NT2/D1 (cell line): ENCODE measurements at regions not wholly inside any gene's neighbourhood (a gene's known extent, or its start where the extent isn't known, plus 50 kb on each side); places are given as distances from the start of the nearest gene placed in this dataset.

Source experiments
- DNase-seq: peaks from one replicate; pipeline ENCODE4 v3.0.0-alpha.2; 2011; ENCODE audit warnings: low read depth, low spot score
- H3K27me3 ChIP-seq: 2 replicates; pipeline ENCODE4 v1.6.0; 2011; ENCODE audit warnings: mild to moderate bottlenecking; ENCODE audit not compliant: insufficient read length, insufficient read depth
- H3K36me3 ChIP-seq: 2 replicates; pipeline ENCODE4 v1.6.1; 2011; ENCODE audit warnings: mild to moderate bottlenecking, low read length, mixed read lengths; ENCODE audit not compliant: insufficient read depth, insufficient read length
- H3K4me1 ChIP-seq: 2 replicates; pipeline ENCODE4 v1.5.1; 2011; ENCODE audit not compliant: insufficient read depth, insufficient read length
- H3K4me3 ChIP-seq: 2 replicates; pipeline ENCODE4 v1.5.1; 2011; ENCODE audit warnings: low read depth; ENCODE audit not compliant: insufficient read length
- H3K9ac ChIP-seq: 2 replicates; pipeline ENCODE4 v1.6.0; 2011; ENCODE audit warnings: low read depth; ENCODE audit not compliant: insufficient read length
- H3K9me3 ChIP-seq: 2 replicates; pipeline ENCODE4 v1.5.1; 2011; ENCODE audit warnings: mild to moderate bottlenecking, low read length; ENCODE audit not compliant: insufficient read depth
- SUZ12 ChIP-seq: IDR thresholded peaks from 2 replicates; pipeline ENCODE4 v1.6.1; 2011; ENCODE audit not compliant: insufficient read length, insufficient read depth; ENCODE audit errors: extremely low read depth
- YY1 ChIP-seq: IDR thresholded peaks from 2 replicates; pipeline ENCODE4 v1.6.1; 2011; ENCODE audit not compliant: insufficient read length, insufficient read depth
- ZNF274 ChIP-seq: IDR thresholded peaks from 2 replicates; pipeline ENCODE4 v1.6.1; 2011; ENCODE audit warnings: mild to moderate bottlenecking, low read depth, low read length

DNA sequence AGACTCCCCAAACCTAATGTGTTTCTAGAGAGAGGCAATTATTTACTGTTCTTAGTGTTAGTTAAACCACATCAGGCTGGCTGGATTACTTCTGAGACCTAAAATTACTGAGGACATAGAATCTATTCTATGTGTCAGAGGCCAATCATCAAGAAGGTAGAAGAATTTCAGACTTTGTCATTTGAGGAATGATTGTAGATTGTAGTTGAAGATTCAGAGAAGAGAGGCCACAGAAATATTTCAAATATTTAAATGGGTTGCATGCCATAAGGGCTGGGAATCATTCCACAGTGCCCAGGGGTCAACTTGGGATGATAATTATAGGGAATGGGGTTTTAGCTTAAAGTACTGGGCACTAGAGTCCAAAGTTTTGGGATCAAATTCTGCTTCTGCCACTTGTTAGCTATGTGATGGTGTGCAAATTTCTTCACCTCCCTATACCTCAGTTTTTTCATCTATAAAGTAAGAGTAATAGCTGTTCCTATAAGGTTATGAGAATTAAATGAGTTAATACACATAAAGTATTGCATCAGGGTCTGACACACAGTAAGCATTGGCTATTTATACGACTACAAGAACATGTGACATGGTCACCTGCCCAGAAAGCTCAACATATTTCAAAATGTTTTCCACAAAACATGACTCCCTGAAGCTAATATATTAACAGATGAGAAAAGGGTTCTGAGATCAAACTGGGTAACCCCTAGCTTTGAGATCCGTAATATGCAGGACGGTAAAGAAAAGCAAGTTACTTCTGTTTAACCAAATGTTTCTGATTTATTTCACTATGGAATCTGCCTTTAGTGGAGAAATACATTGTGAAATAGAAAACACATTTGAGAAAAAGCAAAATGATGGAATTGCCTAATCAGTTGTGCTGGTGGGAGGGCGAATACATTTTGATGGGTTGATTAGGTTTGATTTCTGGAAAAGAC is 69.7 kb upstream of the SPAG17 start:
- Histone ChIP-seq H3K36me3 (no peaks in the 10 kb centered on the region), H3K4me1 (peaks cover 4% of the 10 kb centered on the region), H3K9me3 (no peaks in the 10 kb centered on the region), H3K4me3 (no peak overlapping the region), H3K27me3 (no peaks in the 10 kb centered on the region), H3K9ac (no peak overlapping the region)
- TF ChIP-seq ZNF274 (no peak), SUZ12 (no peak), YY1 (no peak)
- DNase-seq: no peak

DNA sequence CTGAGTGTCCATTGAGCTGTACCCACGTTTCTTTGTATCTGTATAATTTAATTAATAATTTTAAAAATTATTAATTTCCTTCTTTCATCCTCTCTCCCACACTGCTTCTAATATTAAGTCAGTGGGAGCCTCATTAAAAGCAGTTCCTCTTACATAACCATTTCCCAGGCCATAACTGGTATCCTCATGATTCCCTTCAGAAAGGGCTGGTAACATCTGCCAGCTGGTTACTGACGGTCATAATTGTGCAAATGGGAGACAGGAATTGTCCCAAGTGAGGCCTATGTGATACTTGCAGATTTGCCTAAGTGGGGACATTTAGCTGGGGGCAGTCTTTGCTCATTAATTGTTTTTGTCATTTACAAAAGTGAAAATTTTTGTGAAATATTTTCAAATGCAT is 69.0 kb upstream of the SPAG17 start:
- Histone ChIP-seq H3K4me1 (peaks cover 4% of the 10 kb centered on the region), H3K9ac (no peak overlapping the region), H3K9me3 (no peaks in the 10 kb centered on the region), H3K27me3 (no peaks in the 10 kb centered on the region), H3K36me3 (no peaks in the 10 kb centered on the region), H3K4me3 (no peak overlapping the region)
- DNase-seq: no peak
- TF ChIP-seq SUZ12 (no peak), ZNF274 (no peak), YY1 (no peak)

DNA sequence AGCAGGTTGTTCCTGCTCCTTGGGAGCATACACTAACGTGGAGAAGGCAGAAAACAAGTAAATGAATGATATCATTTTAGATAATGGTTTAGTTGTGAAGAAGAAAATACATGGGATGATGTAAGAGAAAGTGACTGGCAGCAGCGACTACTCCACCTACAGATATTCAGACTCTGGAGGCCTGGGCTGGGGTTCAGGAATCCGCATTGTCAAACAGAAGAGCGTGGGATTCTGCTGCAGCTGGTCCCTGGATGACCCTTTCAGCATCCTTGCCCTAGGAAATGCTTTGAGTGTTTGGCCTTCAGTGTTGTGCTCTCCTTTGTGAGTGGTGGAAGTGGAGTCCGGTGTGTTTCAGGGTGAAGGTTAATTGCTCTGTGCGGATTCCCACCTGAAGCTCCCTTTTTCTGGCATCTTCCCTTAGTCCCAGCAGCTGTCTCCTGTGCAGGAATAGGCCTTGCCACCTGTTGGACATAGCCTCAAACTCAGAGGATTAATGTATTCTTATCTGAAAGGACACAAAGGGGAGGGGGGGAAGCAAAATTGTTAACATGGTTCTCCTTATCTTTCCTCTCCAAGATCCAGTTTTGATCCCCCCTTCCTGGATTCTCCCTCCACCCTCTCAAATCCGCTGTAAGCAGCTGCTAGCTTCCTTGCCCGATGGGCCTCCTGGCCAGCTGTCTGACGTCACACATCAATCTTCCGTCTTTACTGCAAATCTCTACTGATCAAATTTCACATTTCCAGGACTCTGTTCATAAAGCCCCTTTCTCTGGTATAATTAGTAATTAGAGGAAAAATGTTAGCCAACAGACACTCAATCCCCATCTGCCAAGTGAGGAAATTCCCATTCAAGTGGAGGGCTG is 68.3 kb upstream of the SPAG17 start:
- no peak for DNase-seq
- TF ChIP-seq YY1: no peak
- TF ChIP-seq ZNF274: no peak

DNA sequence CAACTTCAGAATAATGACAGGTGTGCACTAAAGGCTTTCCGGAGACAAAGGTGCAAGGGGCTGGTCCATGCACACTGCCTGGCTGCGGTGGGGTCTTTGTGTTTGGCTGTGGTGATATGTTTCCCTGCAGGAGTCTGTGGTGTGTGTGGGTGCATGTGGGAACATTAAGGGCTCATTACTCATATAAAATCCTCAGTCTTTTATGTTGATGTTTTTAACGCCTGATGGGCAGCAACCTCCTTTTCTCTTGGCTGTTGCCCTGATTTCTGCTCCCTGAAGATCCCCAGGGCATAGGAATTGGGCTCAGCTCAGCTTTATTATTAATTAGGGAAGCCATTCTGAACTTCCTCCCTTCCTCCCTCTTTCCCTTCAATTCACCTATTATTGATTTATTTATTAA is 67.6 kb upstream of the SPAG17 start:
- Histone ChIP-seq H3K9me3 (no peaks in the 10 kb centered on the region), H3K4me3 (no peak overlapping the region), H3K27me3 (no peaks in the 10 kb centered on the region), H3K4me1 (peaks cover 4% of the 10 kb centered on the region), H3K36me3 (no peaks in the 10 kb centered on the region), H3K9ac (no peak overlapping the region)
- TF ChIP-seq SUZ12 (no peak), ZNF274 (no peak), YY1 (no peak)
- no peak for DNase-seq

More for the DNA sequence above, 68.3 kb upstream of the SPAG17 start:
- Histone ChIP-seq H3K9ac (no peak overlapping the region), H3K9me3 (no peaks in the 10 kb centered on the region), H3K4me1 (peaks cover 4% of the 10 kb centered on the region), H3K27me3 (no peaks in the 10 kb centered on the region), H3K4me3 (no peak overlapping the region), H3K36me3 (no peaks in the 10 kb centered on the region)

DNA sequence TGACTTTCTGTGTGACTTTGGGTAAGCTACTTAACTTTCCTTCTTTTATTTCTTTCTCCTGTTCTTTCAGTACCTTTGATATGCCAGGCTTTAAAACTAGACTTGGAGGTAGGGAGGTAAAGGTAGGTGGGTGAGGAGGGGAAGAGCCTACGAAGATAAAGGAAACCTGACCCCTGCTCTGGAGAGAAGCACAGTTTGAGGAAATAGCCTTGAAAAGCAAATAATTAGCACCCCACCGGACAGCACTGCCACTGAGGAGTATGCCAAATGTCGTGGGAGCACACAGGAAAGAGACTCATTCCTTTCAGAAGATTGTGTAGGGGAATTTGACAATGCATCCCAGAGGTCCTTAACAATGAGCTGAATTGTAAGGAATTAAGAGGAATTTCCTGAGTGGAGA is 65.2 kb upstream of the SPAG17 start:
- no peaks in the 10 kb centered on the region for H3K27me3 ChIP-seq
- DNase-seq: no peak
- no peak overlapping the region for H3K9ac ChIP-seq
- no peaks in the 10 kb centered on the region for H3K9me3 ChIP-seq
- H3K4me1 ChIP-seq: peaks cover 4% of the 10 kb centered on the region
- H3K36me3 ChIP-seq: no peaks in the 10 kb centered on the region
- no peak for TF ChIP-seq SUZ12
- no peak for TF ChIP-seq ZNF274
- no peak for TF ChIP-seq YY1
- H3K4me3 ChIP-seq: no peak overlapping the region

DNA sequence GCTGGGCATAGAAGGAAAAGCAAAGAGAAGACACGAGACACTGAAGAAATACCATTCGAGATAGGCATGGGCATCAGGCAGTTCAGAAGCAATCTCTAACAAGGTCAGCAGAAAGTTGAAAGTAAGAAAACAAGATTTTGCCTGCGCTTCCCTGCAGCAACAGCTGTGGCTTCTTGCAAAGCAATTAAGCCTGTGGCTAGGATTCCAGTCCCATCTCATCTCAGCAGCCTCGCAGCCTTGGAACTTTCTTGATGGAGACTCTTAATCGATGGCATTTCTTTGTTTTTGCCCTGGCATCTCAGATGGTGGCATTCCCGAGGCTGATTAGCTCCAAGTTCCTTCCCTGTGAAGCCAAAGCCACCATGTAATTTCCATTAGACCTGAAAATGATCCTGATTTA is 64.6 kb upstream of the SPAG17 start:
- Histone ChIP-seq H3K27me3 (no peaks in the 10 kb centered on the region), H3K36me3 (no peaks in the 10 kb centered on the region), H3K9me3 (no peaks in the 10 kb centered on the region)

DNA sequence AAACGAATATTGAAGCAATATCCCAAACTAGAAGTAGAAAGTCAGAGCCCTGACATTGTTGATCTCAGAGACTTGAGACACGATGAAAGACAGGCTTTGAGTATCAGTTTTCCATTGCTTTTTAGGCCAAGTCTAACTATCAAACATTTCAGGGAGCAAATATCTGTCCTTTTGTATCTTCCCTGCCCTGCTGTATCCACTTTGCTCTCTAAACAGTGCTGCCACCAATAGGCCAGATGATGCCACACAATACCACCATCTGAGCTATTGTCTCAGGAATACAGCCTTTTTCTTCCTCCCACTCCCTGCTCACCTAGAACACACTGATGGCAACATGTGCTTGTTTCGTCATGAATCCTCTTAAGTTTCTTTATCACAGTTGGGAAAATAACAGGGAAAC is 62.6 kb upstream of the SPAG17 start:
- Histone ChIP-seq H3K9ac (no peak overlapping the region), H3K27me3 (no peaks in the 10 kb centered on the region), H3K4me3 (no peak overlapping the region), H3K9me3 (no peaks in the 10 kb centered on the region), H3K36me3 (no peaks in the 10 kb centered on the region), H3K4me1 (peaks cover 4% of the 10 kb centered on the region)
- DNase-seq: no peak
- TF ChIP-seq ZNF274: no peak
- no peak for TF ChIP-seq SUZ12
- no peak for TF ChIP-seq YY1

More for the DNA sequence above, 64.6 kb upstream of the SPAG17 start:
- DNase-seq: no peak
- H3K4me1 ChIP-seq: peaks cover 4% of the 10 kb centered on the region
- no peak overlapping the region for H3K4me3 ChIP-seq
- H3K9ac ChIP-seq: no peak overlapping the region
- TF ChIP-seq YY1 (no peak), ZNF274 (no peak), SUZ12 (no peak)
